Small intestine (tissue), 7 donors: ENCODE measurements at regions not wholly inside any gene's neighbourhood (a gene's known extent, or its start where the extent isn't known, plus 50 kb on each side); places are given as distances from the start of the nearest gene placed in this dataset.

ENCODE experiments used
- DNase-seq, 2 donors: peaks; one replicate each; pipeline versions ENCODE4 v3.0.0 to v3.0.0-alpha.2; 2013
- FAIRE-seq: peaks from 2 replicates; lab custom pipeline; 2012; peaks lifted over from hg19 to GRCh38; lab: Jason Lieb, UNC
- H3K27ac ChIP-seq, 3 donors: one replicate each; pipeline ENCODE4 v1.5.1; 2013; ENCODE audit warnings: low read length in 2 of 3, mild to moderate bottlenecking in 2 of 3, control low read depth in 1 of 3, inconsistent platforms in 1 of 3, low read depth in 1 of 3, moderate library complexity in 1 of 3
- H3K27me3 ChIP-seq, 3 donors: one replicate each; pipeline ENCODE4 v1.6.1; 2013; ENCODE audit warnings: low read length in 3 of 3, inconsistent platforms in 1 of 3; ENCODE audit not compliant: control insufficient read depth in 3 of 3, insufficient read depth in 3 of 3
- H3K36me3 ChIP-seq, 3 donors: one replicate each; pipeline ENCODE4 v1.6.1; 2013; ENCODE audit warnings: low read length in 3 of 3, inconsistent platforms in 1 of 3, low read depth in 1 of 3, mild to moderate bottlenecking in 1 of 3, moderate library complexity in 1 of 3; ENCODE audit not compliant: control insufficient read depth in 3 of 3, insufficient read depth in 2 of 3
- H3K4me1 ChIP-seq, 3 donors: one replicate each; pipeline ENCODE4 v1.6.1; 2013; ENCODE audit warnings: low read length in 2 of 3, inconsistent platforms in 1 of 3, low read depth in 1 of 3, mild to moderate bottlenecking in 1 of 3, moderate library complexity in 1 of 3; ENCODE audit not compliant: control insufficient read depth in 3 of 3, insufficient read depth in 2 of 3
- H3K4me3 ChIP-seq, 3 donors: one replicate each; pipeline ENCODE4 v1.5.1; 2013; ENCODE audit warnings: low read length in 3 of 3, control low read depth in 1 of 3, inconsistent platforms in 1 of 3, low read depth in 1 of 3, mild to moderate bottlenecking in 1 of 3, moderate library complexity in 1 of 3
- H3K9me3 ChIP-seq, 2 donors: one replicate each; pipeline ENCODE4 v1.6.1; 2013; ENCODE audit warnings: low read depth in 1 of 2, low read length in 1 of 2; ENCODE audit not compliant: control insufficient read depth in 2 of 2, insufficient read depth in 1 of 2
- WGBS, 3 donors: extraction: QIAGEN DNeasy Blood & Tissue Kit; methylation state at CpG; one replicate each; pipeline ENCODE4 v1.1.7; 2013; 5-methylcytosine and 5-hydroxymethylcytosine counted together
- donor health status: healthy with polysubstance abuse.
- donor health status: control.
- donor health status: control.
- donor health status: Bipolar disorder and iron deficiency.
- donor health status: healthy.

DNA sequence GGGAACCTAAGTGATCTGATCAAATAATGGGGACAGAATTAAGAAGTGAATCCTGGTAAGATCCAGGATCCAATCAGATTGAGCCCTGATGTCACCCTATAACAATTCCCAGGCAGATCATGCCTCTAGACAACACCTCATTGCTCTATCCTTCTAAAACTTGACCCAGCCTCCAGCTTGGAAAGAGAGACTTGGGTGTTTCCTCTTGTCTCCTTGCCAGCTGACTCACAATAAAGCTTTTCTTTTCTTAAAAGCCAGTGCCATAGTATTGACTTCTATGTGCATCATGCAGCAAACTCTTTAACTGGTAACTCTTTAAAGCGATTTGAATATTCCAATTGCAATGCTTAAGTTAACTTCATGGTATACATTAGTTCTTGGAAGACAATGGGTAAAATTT lies 109.6 kb upstream of the CHORDC1 start:
- no peak for FAIRE-seq
- H3K4me1 ChIP-seq = no peaks in the 10 kb centered on the region
- 90 to 95% (median 93%) methylated on average over 1 of the region's 1 CpG for WGBS, 3 donors
- no peaks in the 10 kb centered on the region for H3K9me3 ChIP-seq
- H3K27ac ChIP-seq = no peak overlapping the region
- no peak for DNase-seq
- H3K4me3 ChIP-seq = no peak overlapping the region
- H3K36me3 ChIP-seq = no peaks in the 10 kb centered on the region
- H3K27me3 ChIP-seq = no peaks in the 10 kb centered on the region

DNA sequence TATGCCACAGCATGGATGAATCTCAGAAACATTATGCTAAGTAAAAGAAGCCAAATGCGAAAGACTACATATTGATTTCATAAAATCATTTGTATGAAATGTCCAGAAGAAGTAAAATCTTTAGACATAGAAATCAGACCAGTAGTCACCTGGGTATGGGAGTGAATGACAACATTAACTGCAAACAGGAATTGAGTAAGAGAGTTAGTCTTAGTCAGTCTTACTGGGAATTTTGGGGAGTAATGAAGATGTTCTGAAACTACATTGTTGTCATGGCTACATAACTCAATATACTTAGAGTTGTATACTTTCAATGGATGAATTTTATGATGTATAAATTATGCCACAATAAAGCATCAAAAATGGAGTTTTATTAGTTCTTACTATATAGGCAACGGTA lies 107.8 kb upstream of the CHORDC1 start:
- no peaks in the 10 kb centered on the region for H3K9me3 ChIP-seq
- H3K27ac ChIP-seq = no peak overlapping the region
- no peaks in the 10 kb centered on the region for H3K27me3 ChIP-seq
- DNase-seq (no peak), FAIRE-seq (no peak)
- H3K4me3 ChIP-seq = no peak overlapping the region
- H3K4me1 ChIP-seq = no peaks in the 10 kb centered on the region
- H3K36me3 ChIP-seq = no peaks in the 10 kb centered on the region
- 58 to 81% (median 74%) methylated on average over 2 of the region's 2 CpGs for WGBS, 3 donors

DNA sequence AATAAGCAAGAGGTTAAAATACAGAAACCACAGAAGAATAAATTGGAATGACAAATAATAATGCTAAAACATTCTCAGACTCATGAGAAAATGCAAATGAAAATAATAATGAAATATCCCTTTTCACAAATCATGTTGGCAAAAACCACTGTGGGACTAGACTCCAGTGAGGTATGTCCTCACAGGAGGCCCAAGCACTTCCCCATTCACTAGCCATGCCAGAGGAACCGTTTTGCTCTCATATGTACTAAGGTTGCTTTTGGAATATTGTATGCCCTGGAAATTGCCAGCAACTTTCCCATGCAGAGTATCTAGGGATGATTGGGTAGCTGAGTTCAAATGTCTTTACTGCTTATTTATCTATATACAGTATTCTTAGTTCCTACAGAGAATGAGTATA lies 106.2 kb upstream of the CHORDC1 start:
- DNase-seq = no peak
- no peak for FAIRE-seq
- no peaks in the 10 kb centered on the region for H3K27me3 ChIP-seq
- 47 to 65% (median 48%) methylated on average over 1 of the region's 1 CpG for whole genome bisulfite sequencing, 3 donors
- H3K4me3 ChIP-seq = no peak overlapping the region
- no peaks in the 10 kb centered on the region for H3K9me3 ChIP-seq
- H3K27ac ChIP-seq = no peak overlapping the region
- H3K36me3 ChIP-seq = no peaks in the 10 kb centered on the region
- no peaks in the 10 kb centered on the region for H3K4me1 ChIP-seq

DNA sequence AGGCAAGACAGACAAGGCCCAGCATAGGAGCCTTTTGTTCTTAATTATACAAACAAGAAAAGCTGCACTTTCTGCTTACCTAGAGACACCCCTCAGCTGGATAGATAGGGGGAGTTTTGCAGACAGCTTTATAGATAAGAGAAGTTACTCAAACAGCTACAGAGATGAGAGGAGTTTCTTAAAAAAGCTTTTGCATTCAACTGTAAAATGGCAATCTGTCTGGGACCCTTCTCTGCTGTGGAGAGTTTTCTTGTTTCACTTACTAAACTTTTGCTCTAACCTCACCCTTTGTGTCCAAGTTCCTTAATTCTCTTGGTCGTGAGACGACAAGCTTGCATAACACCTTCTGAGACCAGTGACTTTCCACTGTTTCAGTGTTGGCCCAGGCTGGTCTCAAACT lies 103.8 kb upstream of the CHORDC1 start:
- Histone ChIP-seq H3K27ac (no peak overlapping the region), H3K4me1 (no peaks in the 10 kb centered on the region), H3K27me3 (no peaks in the 10 kb centered on the region), H3K36me3 (no peaks in the 10 kb centered on the region), H3K4me3 (no peak overlapping the region), H3K9me3 (no peaks in the 10 kb centered on the region)
- no peak for DNase-seq
- WGBS, 3 donors = 19 to 54% (median 32%) methylated on average over 2 of the region's 2 CpGs
- no peak for FAIRE-seq

DNA sequence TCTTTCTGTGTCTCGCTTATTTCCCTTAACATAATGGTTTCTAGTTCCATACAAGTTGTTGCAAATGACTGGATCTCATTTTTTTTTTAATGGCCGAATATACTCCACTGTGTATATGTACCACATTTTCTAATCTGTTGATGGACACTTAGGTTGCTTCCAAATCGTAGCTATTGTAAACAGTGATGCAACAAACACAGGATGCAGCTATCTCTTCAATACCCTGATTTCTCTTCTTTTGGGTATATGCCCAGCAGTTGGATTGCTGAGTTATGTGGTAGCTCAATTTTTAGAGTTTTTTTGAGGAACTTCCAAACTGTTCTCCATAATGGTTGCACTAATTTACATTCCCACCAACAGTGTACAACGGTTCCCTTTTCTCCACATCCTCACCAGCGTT lies 100.4 kb upstream of the CHORDC1 start:
- WGBS, 3 donors = 73 to 81% (median 77%) methylated on average over 5 of the region's 5 CpGs
- Histone ChIP-seq H3K36me3 (no peaks in the 10 kb centered on the region), H3K27me3 (no peaks in the 10 kb centered on the region), H3K4me1 (no peaks in the 10 kb centered on the region), H3K9me3 (no peaks in the 10 kb centered on the region), H3K4me3 (no peak overlapping the region), H3K27ac (no peak overlapping the region)
- DNase-seq (no peak), FAIRE-seq (no peak)

DNA sequence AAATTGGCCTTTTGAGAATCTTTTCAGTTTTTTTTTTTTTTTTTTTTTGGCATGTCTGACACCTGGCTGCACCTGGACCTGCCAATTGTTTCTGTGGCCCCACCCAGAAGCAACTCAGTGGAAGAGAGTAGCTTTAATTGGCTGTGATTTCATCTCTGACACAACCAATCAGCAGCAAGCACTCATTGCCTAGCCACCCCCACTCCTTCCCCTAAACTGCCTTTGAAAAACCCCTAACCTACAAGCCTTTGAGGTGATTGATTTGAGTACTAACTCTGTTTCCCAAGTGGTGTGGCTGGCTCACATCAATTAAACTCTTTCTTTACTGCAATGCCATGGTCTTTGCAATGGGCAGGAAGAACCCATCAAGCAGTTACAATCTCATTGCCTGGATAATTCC lies 98.2 kb upstream of the CHORDC1 start:
- no peak for DNase-seq
- H3K4me1 ChIP-seq = no peaks in the 10 kb centered on the region
- FAIRE-seq = no peak
- no peak overlapping the region for H3K27ac ChIP-seq
- H3K4me3 ChIP-seq = no peak overlapping the region
- no peaks in the 10 kb centered on the region for H3K36me3 ChIP-seq
- no peaks in the 10 kb centered on the region for H3K27me3 ChIP-seq
- H3K9me3 ChIP-seq = no peaks in the 10 kb centered on the region

DNA sequence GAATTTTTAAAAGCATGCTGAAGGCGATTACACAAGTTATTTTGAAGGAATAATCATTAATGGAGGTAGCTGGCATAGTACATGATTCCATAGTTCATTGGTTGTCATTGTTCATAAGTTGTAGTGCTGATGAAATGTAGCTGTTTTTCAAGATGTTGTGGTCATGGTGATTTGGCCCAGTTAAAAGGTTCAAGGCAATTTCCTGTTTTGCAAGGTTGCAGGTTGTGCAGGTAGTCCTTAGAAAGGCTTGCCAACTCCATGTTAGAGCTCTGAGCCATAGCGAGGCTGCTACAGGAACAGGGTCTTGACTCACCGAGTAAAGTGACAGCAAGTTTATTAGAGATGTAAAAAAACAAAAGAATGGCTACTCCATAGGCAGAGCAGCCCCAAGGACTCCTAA lies 95.8 kb upstream of the CHORDC1 start:
- 63 to 73% (median 68%) methylated on average over 3 of the region's 3 CpGs for WGBS, 3 donors
- FAIRE-seq = no peak

DNA sequence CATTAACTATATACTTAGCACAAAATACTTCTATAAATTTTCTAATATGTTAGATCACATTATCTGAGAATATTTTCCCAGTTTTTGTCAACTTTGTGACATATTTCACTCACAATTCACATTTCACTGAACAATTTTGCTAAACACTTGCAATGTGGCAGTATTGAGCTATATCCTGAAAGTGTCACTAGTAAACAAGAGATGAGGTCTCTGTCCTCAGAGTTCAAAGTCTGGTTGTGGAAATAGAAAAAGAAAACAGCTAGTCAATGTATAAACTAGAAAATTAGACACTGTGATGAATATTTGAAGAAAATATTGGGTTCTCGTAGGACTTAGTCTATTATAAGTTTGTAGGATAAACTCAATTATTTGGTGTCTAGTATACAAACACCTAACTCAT lies 87.4 kb upstream of the CHORDC1 start:
- H3K27me3 ChIP-seq = no peaks in the 10 kb centered on the region
- 59 to 62% (median 62%) methylated on average over 1 of the region's 1 CpG for WGBS, 3 donors
- DNase-seq (no peak), FAIRE-seq (no peak)
- H3K4me3 ChIP-seq = no peak overlapping the region
- H3K9me3 ChIP-seq = no peaks in the 10 kb centered on the region
- H3K27ac ChIP-seq = no peak overlapping the region
- H3K36me3 ChIP-seq = no peaks in the 10 kb centered on the region
- no peaks in the 10 kb centered on the region for H3K4me1 ChIP-seq

More for the DNA sequence above, 95.8 kb upstream of the CHORDC1 start:
- Histone ChIP-seq H3K9me3 (no peaks in the 10 kb centered on the region), H3K27ac (no peak overlapping the region), H3K36me3 (no peaks in the 10 kb centered on the region), H3K4me1 (no peaks in the 10 kb centered on the region), H3K4me3 (no peak overlapping the region), H3K27me3 (no peaks in the 10 kb centered on the region)
- DNase-seq = no peak

DNA sequence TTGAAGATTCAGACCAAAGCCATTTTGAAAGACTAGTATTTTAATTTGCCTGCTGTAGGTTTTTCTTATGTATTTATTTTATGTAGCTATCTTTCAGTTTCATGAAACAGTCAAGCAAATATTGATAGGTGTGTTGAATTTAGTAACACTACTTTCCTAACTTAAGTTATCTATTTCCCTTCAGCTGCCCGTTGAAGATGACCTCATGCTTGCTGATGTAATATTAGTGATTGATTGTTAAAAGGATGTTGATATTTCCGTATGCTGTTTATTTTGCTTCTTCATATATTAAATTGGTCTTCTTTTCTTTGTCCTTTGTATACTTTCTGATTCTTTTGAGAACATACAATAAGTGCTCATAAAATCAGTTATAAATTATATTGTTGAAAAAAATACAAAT lies 86.8 kb upstream of the CHORDC1 start:
- Histone ChIP-seq H3K4me1 (no peaks in the 10 kb centered on the region), H3K27ac (no peak overlapping the region), H3K36me3 (no peaks in the 10 kb centered on the region), H3K27me3 (no peaks in the 10 kb centered on the region), H3K4me3 (no peak overlapping the region), H3K9me3 (no peaks in the 10 kb centered on the region)
- WGBS, 3 donors = 8 to 33% (median 26%) methylated on average over 2 of the region's 2 CpGs
- no peak for DNase-seq
- no peak for FAIRE-seq
